ENCODE measurements at regions not wholly inside any gene's neighbourhood (a gene's known extent, or its start where the extent isn't known, plus 50 kb on each side); places are given as distances from the start of the nearest gene placed in this dataset.

DNA sequence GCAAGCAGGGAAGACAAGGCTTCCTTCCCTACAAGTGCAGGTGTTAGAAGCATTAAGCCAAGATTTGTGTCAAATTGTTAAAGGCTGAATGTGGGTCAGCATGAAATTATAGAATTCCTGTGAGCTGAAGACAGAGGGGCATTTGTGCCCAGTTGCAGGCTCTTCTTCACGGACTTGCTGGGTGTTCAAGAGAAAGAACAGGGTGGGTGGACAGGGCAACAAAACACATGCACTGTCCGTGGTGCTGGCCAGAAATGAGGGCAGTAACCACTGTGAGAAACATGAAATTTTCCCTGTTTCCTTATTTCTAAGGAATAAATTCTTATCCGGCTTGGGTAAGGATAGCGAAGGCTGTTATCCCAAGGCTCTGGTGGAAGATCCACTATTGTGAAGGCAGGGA lies 579.5 kb upstream of the HTR1E start:
- TF ChIP-seq ZNF384 (IDR thresholded peaks at IDR 0.05) (no peak), SP1 (IDR thresholded peaks at IDR 0.05) (no peak)

Measured in HEK293T (cell line).